IMR-90 (cell line): ENCODE measurements at regions not wholly inside any gene's neighbourhood (a gene's known extent, or its start where the extent isn't known, plus 50 kb on each side); places are given as distances from the start of the nearest gene placed in this dataset.
"Not testable (repeated sequence)": the region's sequence is repeated elsewhere in the genome, so short reads cannot be mapped to it uniquely, and the experiment has no call there.

ENCODE experiments used
- ATAC-seq: fragments of 200-7000 bp; cut with Tn5 transposase; 2 replicates; pipeline ENCODE4 v1.9.1; 2020; ENCODE audit warnings: low read depth, mild to moderate bottlenecking, moderate library complexity
- BruUV-seq: library from RNA; stranded (reverse); fragments of 400-500 nt; replicated peaks from 2 replicates; lab custom pipeline; 2021; lab: Mats Ljungman, UMichigan
- CTCF ChIA-PET: fragments of 300-600 bp; formaldehyde crosslinking; extraction: SDS; loops from one replicate; lab custom pipeline; 2021; ENCODE audit warnings: antibody characterized with exemption; lab: Yijun Ruan, JAX
- POLR2A ChIA-PET: fragments of 300-600 bp; sonication (Branson Sonifier 250); formaldehyde crosslinking; loops from one replicate; lab custom pipeline; 2022; ENCODE audit warnings: antibody characterized with exemption; ENCODE audit not compliant: unreplicated experiment; lab: Charles Lee
- DNase-seq: peaks from one replicate; pipeline ENCODE4 v3.0.0; 2013
- H2AFZ ChIP-seq: replicated peaks from 2 replicates; pipeline ENCODE3; 2013; ENCODE audit warnings: low read length, mild to moderate bottlenecking; ENCODE audit not compliant: poor library complexity
- H2AK5ac ChIP-seq: 2 replicates; pipeline ENCODE4 v1.6.1; 2013; ENCODE audit warnings: low read depth, low read length, inconsistent platforms
- H2AK9ac ChIP-seq: replicated peaks from 2 replicates; pipeline ENCODE3; 2013; ENCODE audit warnings: mild to moderate bottlenecking, low read depth, low read length, moderate library complexity; ENCODE audit not compliant: poor library complexity
- H2BK120ac ChIP-seq: 2 replicates; pipeline ENCODE4 v1.6.1; 2013; ENCODE audit warnings: low read depth, low read length, inconsistent platforms
- H2BK15ac ChIP-seq: 3 replicates; pipeline ENCODE4 v1.6.1; 2013; ENCODE audit warnings: low read depth, low read length, inconsistent platforms
- H2BK20ac ChIP-seq: 2 replicates; pipeline ENCODE4 v1.6.1; 2013; ENCODE audit warnings: low read depth, mild to moderate bottlenecking, inconsistent platforms, low read length, moderate library complexity
- H2BK5ac ChIP-seq: 2 replicates; pipeline ENCODE4 v1.6.1; 2013; ENCODE audit warnings: mild to moderate bottlenecking, low read depth, low read length, inconsistent platforms; ENCODE audit not compliant: poor library complexity, severe bottlenecking
- H3K14ac ChIP-seq: replicated peaks from 2 replicates; pipeline ENCODE4 v1.6.1; 2013; ENCODE audit warnings: low read depth, low read length, inconsistent platforms
- H3K18ac ChIP-seq: 2 replicates; pipeline ENCODE4 v1.6.1; 2013; ENCODE audit warnings: low read depth, low read length, control low read depth
- H3K23ac ChIP-seq: 2 replicates; pipeline ENCODE4 v1.6.1; 2013; ENCODE audit warnings: low read depth, low read length, inconsistent platforms
- H3K27ac ChIP-seq: 2 replicates; pipeline ENCODE4 v1.5.1; 2013; ENCODE audit warnings: mild to moderate bottlenecking, control low read depth, low read length; ENCODE audit not compliant: insufficient read depth
- H3K27me3 ChIP-seq: 2 replicates; pipeline ENCODE4 v1.6.1; 2013; ENCODE audit warnings: low read length; ENCODE audit not compliant: control insufficient read depth, insufficient read depth
- H3K36me3 ChIP-seq: 2 replicates; pipeline ENCODE4 v1.6.1; 2013; ENCODE audit warnings: low read length, mixed read lengths; ENCODE audit not compliant: control insufficient read depth, insufficient read depth
- H3K4ac ChIP-seq: 2 replicates; pipeline ENCODE4 v1.6.1; 2013; ENCODE audit warnings: low read depth, low read length, inconsistent platforms
- H3K4me1 ChIP-seq: 2 replicates; pipeline ENCODE4 v1.6.1; 2013; ENCODE audit warnings: low read length, mixed read lengths; ENCODE audit not compliant: control insufficient read depth, insufficient read depth
- H3K4me2 ChIP-seq: 2 replicates; pipeline ENCODE4 v1.6.1; 2013; ENCODE audit warnings: low read depth, mild to moderate bottlenecking, control low read depth, low read length, moderate library complexity
- H3K4me3 ChIP-seq: 2 replicates; pipeline ENCODE4 v1.5.1; 2013; ENCODE audit warnings: low read depth, mild to moderate bottlenecking, control low read depth, low read length, moderate library complexity; ENCODE audit not compliant: insufficient read depth
- H3K56ac ChIP-seq: 2 replicates; pipeline ENCODE4 v1.6.1; 2013; ENCODE audit warnings: low read length, inconsistent platforms; ENCODE audit not compliant: insufficient read depth; ENCODE audit errors: extremely low read depth
- H3K79me1 ChIP-seq, 2 experiments: 2 replicates each; pipeline ENCODE4 v1.6.1; 2013; ENCODE audit warnings: low read length in 2 of 2, inconsistent platforms in 1 of 2, low read depth in 1 of 2
- H3K9ac ChIP-seq: 2 replicates; pipeline ENCODE4 v1.6.1; 2013; ENCODE audit warnings: low read depth, low read length, control low read depth
- H3K9me1 ChIP-seq: 2 replicates; pipeline ENCODE4 v1.6.1; 2013; ENCODE audit warnings: low read length, inconsistent platforms; ENCODE audit not compliant: insufficient read depth
- H3K9me3 ChIP-seq: 2 replicates; pipeline ENCODE4 v1.6.1; 2013; ENCODE audit warnings: low read length; ENCODE audit not compliant: control insufficient read depth, insufficient read depth
- H4K20me1 ChIP-seq: 2 replicates; pipeline ENCODE4 v1.6.1; 2013; ENCODE audit warnings: low read length, inconsistent platforms; ENCODE audit not compliant: insufficient read depth
- H4K5ac ChIP-seq: 2 replicates; pipeline ENCODE4 v1.6.1; 2013; ENCODE audit warnings: mild to moderate bottlenecking, low read depth, low read length, control low read depth
- H4K8ac ChIP-seq, 2 experiments: 2 replicates each; pipeline ENCODE4 v1.6.1; 2013; ENCODE audit warnings: low read depth in 2 of 2, low read length in 2 of 2, control low read depth in 1 of 2, inconsistent platforms in 1 of 2
- H4K91ac ChIP-seq: 2 replicates; pipeline ENCODE4 v1.6.1; 2013; ENCODE audit warnings: low read depth, low read length, inconsistent platforms; ENCODE audit not compliant: insufficient read depth
- SMC3 ChIP-seq: fragments of 150-350 bp; IDR thresholded peaks from 2 replicates; pipeline ENCODE4 v1.6.1; 2016; ENCODE audit warnings: low read depth, mild to moderate bottlenecking, antibody characterized with exemption, low read length, moderate library complexity
- WGBS, 2 experiments: methylation state at CpG; one replicate each; pipeline versions ENCODE4 v1.1.5 to v1.1.7; 2013; ENCODE audit warnings: missing lambda C conversion rate in 2 of 2; ENCODE audit not compliant: insufficient read length in 1 of 2; ENCODE audit errors: extremely low coverage in 2 of 2; 5-methylcytosine and 5-hydroxymethylcytosine counted together
- dilution Hi-C: fragments of 300-500 bp; cut with HindIII; formaldehyde crosslinking; loops from one replicate; pipeline ENCODE4 v1.14.3; 2018; ENCODE audit warnings: low sequenced_read_pairs; ENCODE audit not compliant: unreplicated experiment
- in situ Hi-C: fragments of 300-500 bp; cut with MboI; formaldehyde crosslinking; loops from 3 replicates; pipeline ENCODE4 v1.14.3; 2019; ENCODE audit warnings: low sequenced_read_pairs, inconsistent platforms, mixed read lengths
- intact Hi-C: fragments of 100-400 bp; cut with micrococcal nuclease; formaldehyde crosslinking; loops from 2 replicates; pipeline ENCODE4 v1.10.0; 2022

- H3K36me3 ChIP-seq = no peaks in the 10 kb centered on the region
- H4K91ac ChIP-seq = no peak overlapping the region
- H3K79me1 ChIP-seq = no peaks in the 10 kb centered on the region
- no peak for ATAC-seq
- no peak overlapping the region for H2AK9ac ChIP-seq
- in situ Hi-C loops = no loop called here
- no peak overlapping the region for H4K8ac ChIP-seq
- 0 out of 2 replicates have a peak overlapping the region, but pooled peaks have one; percentile 35 for H3K18ac ChIP-seq
- no peak for TF ChIP-seq SMC3
- POLR2A ChIA-PET = no interaction called here
- no peak overlapping the region for H3K14ac ChIP-seq
- H4K20me1 ChIP-seq = 0 out of 2 replicates have a peak, but pooled peaks cover 4% of the 10 kb centered on the region
- H3K27me3 ChIP-seq = no peaks in the 10 kb centered on the region
- no peaks in the 10 kb centered on the region for H3K9me3 ChIP-seq
- H2AFZ ChIP-seq = no peak overlapping the region
- no peak overlapping the region for H2BK20ac ChIP-seq
- H3K9ac ChIP-seq = no peak overlapping the region
- no peak overlapping the region for H3K56ac ChIP-seq
- H2BK120ac ChIP-seq = peak overlapping the region; percentile 39; the same call in 1 of the 2 replicates
- peaks cover 10% of the 10 kb centered on the region for H3K4me1 ChIP-seq
- no peak overlapping the region for H3K4me2 ChIP-seq
- no peak overlapping the region for H3K4me3 ChIP-seq
- H3K23ac ChIP-seq = no peak overlapping the region
- dilution Hi-C loops = no loop called here
- intact Hi-C loops = no loop called here
- BruUV-seq = no TSS peak
- H4K5ac ChIP-seq = peak overlapping the region; percentile 29; the same call in 1 of the 2 replicates
- no CpG with 5 or more reads among the region's 3 CpGs for WGBS, 2 experiments
- CTCF ChIA-PET = interaction anchor here (0.6 kb wide), 1 partner anchor 436 kb away, joined by 3 read pairs; no protein-coding TSS in a partner anchor
- 0 out of 2 replicates have a peak overlapping the region, but pooled peaks have one; percentile 20 for H3K4ac ChIP-seq
- H2AK5ac ChIP-seq = 0 out of 2 replicates have a peak overlapping the region, but pooled peaks have one; percentile 16
- H3K27ac ChIP-seq = no peak overlapping the region
- no peak overlapping the region for H2BK15ac ChIP-seq
- peak; percentile 9 for DNase-seq
- no peak overlapping the region for H2BK5ac ChIP-seq
- peaks cover 7% of the 10 kb centered on the region for H3K9me1 ChIP-seq
These were observed 258.9 kb upstream of the CHAC2 start for GRCh38 chr2:53508667-53509066.

- H3K27me3 ChIP-seq, H3K23ac ChIP-seq, ATAC-seq, in situ Hi-C loops, BruUV-seq, H2BK15ac ChIP-seq, H2BK5ac ChIP-seq, H3K9ac ChIP-seq, H3K9me1 ChIP-seq, dilution Hi-C loops, H3K14ac ChIP-seq, H3K4me3 ChIP-seq, H2AK5ac ChIP-seq, H3K79me1 ChIP-seq, H3K36me3 ChIP-seq, H3K9me3 ChIP-seq, H3K56ac ChIP-seq, H4K8ac ChIP-seq, H4K20me1 ChIP-seq, intact Hi-C loops, H4K5ac ChIP-seq, H2AK9ac ChIP-seq, CTCF ChIA-PET, H3K18ac ChIP-seq, H2BK20ac ChIP-seq, POLR2A ChIA-PET, H2AFZ ChIP-seq, H3K27ac ChIP-seq, H3K4me2 ChIP-seq: not testable (repeated sequence)
- Histone ChIP-seq H2BK120ac (peak overlapping the region; percentile 90), H4K91ac (peak overlapping the region; percentile 27; the same call in 1 of the 2 replicates), H3K4ac (peak overlapping the region; percentile 22; the same call in 1 of the 2 replicates), H3K4me1 (peaks cover 10% of the 10 kb centered on the region)
- peak; percentile 11 for DNase-seq
- no CpG with 5 or more reads among the region's 3 CpGs for WGBS, 2 experiments
These were observed 260.5 kb upstream of the CHAC2 start for GRCh38 chr2:53507070-53507469.
